SK-N-DZ (cell line): ENCODE measurements at regions not wholly inside any gene's neighbourhood (a gene's known extent, or its start where the extent isn't known, plus 50 kb on each side); places are given as distances from the start of the nearest gene placed in this dataset.
"Not testable (repeated sequence)": the region's sequence is repeated elsewhere in the genome, so short reads cannot be mapped to it uniquely, and the experiment has no call there.

Source experiments
- DNase-seq: peaks from one replicate; pipeline ENCODE4 v3.0.0-alpha.2; 2015; ENCODE audit warnings: low spot score

GRCh38 chr9:33690143-33690933 lies 105.0 kb upstream of the PRSS3 start:
- DNase-seq, result no peak

DNA sequence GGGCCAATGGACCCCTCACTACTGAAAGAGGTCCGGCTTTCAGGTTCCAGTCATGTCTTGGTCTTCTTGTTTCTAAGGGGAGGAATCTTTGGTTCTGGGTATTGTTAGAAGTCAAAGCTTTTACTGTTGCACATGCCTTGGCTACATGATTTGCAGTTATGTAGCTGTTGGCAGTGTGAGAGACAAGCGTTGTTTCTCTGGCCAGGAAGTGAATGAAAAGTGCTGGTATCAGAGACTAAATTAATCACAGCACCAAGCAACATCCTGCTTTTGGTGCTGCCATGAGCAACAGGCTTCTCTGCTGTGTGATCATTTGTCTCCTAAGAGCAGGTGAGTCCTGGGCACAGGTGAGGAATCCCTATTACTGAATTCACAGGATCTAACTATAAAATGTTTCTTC lies 100.1 kb upstream of the PRSS3 start:
- DNase-seq, result no peak

DNA sequence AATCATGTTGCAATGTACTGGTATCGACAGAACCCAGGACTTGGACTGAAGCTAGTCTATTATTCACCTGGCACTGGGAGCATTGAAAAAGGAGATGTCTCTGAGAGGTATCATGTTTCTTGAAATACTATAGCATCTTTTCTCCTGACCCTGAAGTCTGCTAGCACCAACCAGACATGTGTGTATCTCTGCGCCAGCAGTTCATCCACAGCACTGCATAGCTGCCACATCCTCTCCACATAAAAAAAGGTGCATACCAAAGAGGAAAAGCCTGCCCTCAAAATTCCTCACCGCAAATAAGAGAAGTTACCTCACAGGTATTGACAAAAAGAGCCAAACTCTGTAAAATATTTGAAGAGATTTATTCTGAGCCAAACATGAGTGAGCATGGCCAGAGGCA lies 99.5 kb upstream of the PRSS3 start:
- DNase-seq, result no peak

GRCh38 chr9:33697171-33697570 lies 98.2 kb upstream of the PRSS3 start:
- no peak for DNase-seq

DNA sequence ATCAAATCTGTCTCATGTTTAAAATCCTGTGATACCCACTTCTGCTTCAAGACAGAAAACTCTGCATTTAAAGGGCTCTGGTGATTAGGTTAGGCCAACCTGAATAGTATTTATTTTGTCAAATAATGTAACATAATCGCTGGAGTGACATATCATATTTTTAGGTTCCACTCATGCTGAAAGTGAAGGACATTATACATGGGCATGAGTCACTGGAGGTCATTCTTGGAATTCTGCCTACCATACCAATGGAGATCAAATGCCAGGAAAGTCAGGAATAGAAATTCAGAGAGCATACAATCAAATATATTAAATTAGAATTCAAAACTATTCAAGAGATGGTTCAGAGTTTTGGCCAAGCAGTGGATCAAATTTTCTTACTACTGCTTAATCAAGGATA lies 97.1 kb upstream of the PRSS3 start:
- no peak for DNase-seq

DNA sequence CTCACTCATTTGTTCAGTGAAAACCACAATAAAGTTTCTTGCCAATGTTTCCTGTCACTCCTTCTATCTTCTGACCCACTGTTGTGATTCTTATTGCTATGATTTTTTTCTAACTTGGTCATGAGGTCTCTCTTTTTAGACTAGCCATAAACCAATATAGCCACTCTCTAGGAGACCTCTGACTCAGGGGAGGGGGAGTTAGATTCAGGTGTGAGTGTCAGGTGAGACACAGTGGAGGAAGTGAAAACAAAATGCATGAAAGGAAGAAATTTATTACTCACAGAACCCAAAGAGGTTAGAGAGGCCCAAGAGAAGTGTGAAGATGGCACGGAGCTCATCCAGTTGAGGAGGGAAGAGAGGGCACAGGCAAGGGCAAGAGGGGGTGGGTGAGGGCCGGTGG lies 94.4 kb upstream of the PRSS3 start:
- DNase-seq, result not testable (repeated sequence)

GRCh38 chr9:33703430-33704102 lies 91.8 kb upstream of the PRSS3 start:
- DNase-seq, result no peak

GRCh38 chr9:33705440-33705839 lies 89.9 kb upstream of the PRSS3 start:
- DNase-seq, result not testable (repeated sequence)

GRCh38 chr9:33708441-33708840 lies 86.9 kb upstream of the PRSS3 start:
- no peak for DNase-seq

- peak; percentile 21 for DNase-seq
Measured at GRCh38 chr9:33709269-33709668, 86.1 kb upstream of the PRSS3 start.

GRCh38 chr9:33711418-33711817 lies 83.9 kb upstream of the PRSS3 start:
- DNase-seq, result not testable (repeated sequence)

DNA sequence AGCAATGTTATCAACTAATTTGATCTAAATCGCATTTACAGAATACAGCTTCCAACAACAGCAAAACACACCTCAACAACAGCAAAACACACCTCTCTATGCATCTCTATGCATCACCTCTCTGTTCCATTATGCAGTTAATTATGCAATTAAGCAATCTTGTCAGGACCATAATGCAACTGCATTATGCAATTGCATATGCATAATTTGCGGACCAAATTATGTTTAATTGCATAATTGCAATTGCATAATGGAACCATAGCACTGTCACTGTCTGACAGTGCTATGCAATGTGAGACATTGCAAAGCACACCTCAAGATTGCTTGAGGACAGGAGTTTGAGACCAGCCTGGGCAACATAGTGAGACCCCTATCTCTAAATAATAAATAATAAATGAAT lies 80.4 kb upstream of the PRSS3 start:
- DNase-seq, result no peak

GRCh38 chr9:33718987-33719386 lies 76.4 kb upstream of the PRSS3 start:
- DNase-seq, result no peak

GRCh38 chr9:33719581-33720374 lies 75.6 kb upstream of the PRSS3 start:
- DNase-seq, result peak; percentile 67

GRCh38 chr9:33721674-33722358 lies 73.5 kb upstream of the PRSS3 start:
- peak; percentile 84 for DNase-seq

GRCh38 chr9:33722359-33722675 lies 73.0 kb upstream of the PRSS3 start:
- DNase-seq, result no peak

DNA sequence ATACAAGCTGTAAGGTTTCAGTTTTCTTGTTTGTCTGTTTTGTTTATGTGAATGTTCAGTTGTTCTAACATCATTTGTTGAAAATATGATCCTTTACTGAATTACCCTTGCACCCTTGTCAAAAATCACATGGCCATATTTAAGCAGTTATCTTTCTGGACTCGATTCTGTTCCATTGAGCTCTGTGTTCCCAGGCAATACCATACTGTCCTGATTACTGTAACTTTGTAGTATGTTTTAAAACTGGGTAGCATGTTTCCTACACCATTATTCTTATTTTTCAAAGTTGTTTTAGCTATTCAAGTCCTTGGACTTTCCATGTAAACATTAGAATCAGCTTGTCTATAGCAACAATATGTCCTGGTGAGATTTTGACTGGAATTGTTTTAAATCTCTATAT lies 66.7 kb upstream of the PRSS3 start:
- DNase-seq, result no peak

- no peak for DNase-seq
Measured at GRCh38 chr9:33731142-33731541, 64.2 kb upstream of the PRSS3 start.

DNA sequence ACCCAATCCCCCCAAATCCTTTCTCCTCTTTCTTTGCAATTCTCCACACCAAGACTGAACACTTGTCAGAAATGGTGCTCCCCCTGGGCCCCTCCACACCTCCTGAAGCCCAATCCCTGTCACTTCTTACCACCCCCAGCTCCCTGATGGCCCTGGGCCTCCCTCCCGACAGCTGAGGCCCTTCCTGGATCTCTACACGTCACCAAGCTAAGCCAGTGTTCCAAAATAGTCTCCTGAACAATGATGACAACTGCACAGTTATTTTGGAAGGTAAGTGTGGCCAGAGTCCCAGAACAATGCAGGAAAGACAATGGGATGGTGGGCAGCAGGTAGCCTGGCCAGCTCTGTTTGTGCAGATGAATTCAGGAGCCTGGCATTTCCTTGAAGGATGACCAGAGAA lies 63.7 kb upstream of the PRSS3 start:
- no peak for DNase-seq

DNA sequence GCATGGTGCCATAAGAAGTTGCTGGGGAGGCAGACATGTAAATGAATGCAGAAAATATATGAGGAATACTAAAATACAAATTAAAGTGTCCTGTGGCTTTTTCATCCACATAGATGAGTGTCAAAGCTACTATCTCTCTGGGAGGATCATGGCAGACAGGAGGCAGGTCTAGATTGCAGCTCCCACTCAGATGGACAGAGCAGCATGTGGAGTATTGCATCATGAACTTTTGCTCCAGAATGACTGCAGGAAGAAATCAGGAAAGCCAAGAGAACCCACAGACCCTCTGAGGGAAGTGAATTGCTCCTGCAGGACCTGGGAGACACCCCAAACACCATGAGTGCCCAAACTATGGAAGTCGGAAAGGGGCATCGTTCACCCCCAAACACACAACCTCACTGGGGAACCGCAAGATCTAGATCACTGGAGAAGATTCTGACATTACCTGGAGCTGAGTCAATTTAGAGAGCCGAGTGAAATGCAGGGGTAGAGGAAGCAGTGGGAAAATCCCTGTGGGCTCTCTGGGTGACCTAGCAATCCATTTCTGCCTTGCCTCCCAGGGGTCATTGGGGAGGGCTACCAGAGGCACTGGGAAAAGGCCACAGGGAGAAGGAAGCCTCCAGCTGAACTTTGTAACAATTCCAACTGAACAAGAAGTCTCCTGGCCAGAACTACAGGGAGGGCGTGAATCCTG lies 61.0 kb upstream of the PRSS3 start:
- not testable (repeated sequence) for DNase-seq
